Stomach (tissue), 8 donors: ENCODE measurements at regions not wholly inside any gene's neighbourhood (a gene's known extent, or its start where the extent isn't known, plus 50 kb on each side); places are given as distances from the start of the nearest gene placed in this dataset.
A peak's percentile ranks its signal among the peaks of the same experiment; 100 is the strongest.

ENCODE experiments used
- DNase-seq, 2 donors: peaks; one replicate each; pipeline versions ENCODE4 v3.0.0 to v3.0.0-alpha.2; 2013 to 2019
- H3K27ac ChIP-seq, 5 donors: fragments of 200-600 bp in 4 of 5; sonication (generic) in 4 of 5; one replicate each; pipeline ENCODE4 v1.5.1; 2013 to 2019; ENCODE audit warnings: mild to moderate bottlenecking in 1 of 5, moderate library complexity in 1 of 5
- H3K27me3 ChIP-seq, 3 donors: fragments of 200-600 bp; sonication (generic); one replicate each; pipeline ENCODE4 v1.5.1; 2017 to 2019; ENCODE audit warnings: mixed run types in 1 of 3
- H3K36me3 ChIP-seq, 4 donors: fragments of 200-600 bp; sonication (generic); 1 replicate in 3 of 4; 2 replicates in 1 of 4; pipeline ENCODE4 v1.5.1; 2016 to 2019
- H3K4me1 ChIP-seq, 4 donors: fragments of 200-600 bp; sonication (generic); one replicate each; pipeline ENCODE4 v1.5.1; 2016 to 2019
- H3K4me3 ChIP-seq, 4 donors: fragments of 200-600 bp; sonication (generic) in 3 of 4; one replicate each; pipeline ENCODE4 v1.5.1; 2016 to 2019; ENCODE audit warnings: mild to moderate bottlenecking in 1 of 4
- H3K9me3 ChIP-seq, 4 donors: fragments of 200-600 bp; sonication (generic); one replicate each; pipeline ENCODE4 v1.5.1; 2016 to 2019
- EP300 ChIP-seq: sonication (generic); formaldehyde crosslinking; IDR thresholded peaks from one replicate; pipeline ENCODE4 v1.6.1; 2017; ENCODE audit warnings: antibody characterized with exemption
- POLR2A ChIP-seq, 4 donors: fragments of 450-650 bp; IDR thresholded peaks; one replicate each; pipeline ENCODE4 v1.6.1; 2016; ENCODE audit warnings: antibody characterized with exemption in 4 of 4, control low read depth in 2 of 4, mild to moderate bottlenecking in 1 of 4, moderate library complexity in 1 of 4
- POLR2AphosphoS5 ChIP-seq, 3 donors: sonication (generic); formaldehyde crosslinking; IDR thresholded peaks; one replicate each; pipeline ENCODE4 v1.6.1; 2016; ENCODE audit warnings: antibody characterized with exemption in 3 of 3
- WGBS, 5 donors: extraction: QIAGEN DNeasy Blood & Tissue Kit in 3 of 5; methylation state at CpG; one replicate each; pipeline versions ENCODE4 v1.1.5 to v1.1.7; 2013 to 2018; 5-methylcytosine and 5-hydroxymethylcytosine counted together
- intact Hi-C: fragments of 100-400 bp; cut with DNase I; formaldehyde crosslinking; loops from one replicate; pipeline ENCODE4 v1.15.1; 2023; ENCODE audit warnings: low total_unique reads
- TF ChIP-seq, protein P1 (sequence below), 7 experiments: fragments of 450-650 bp in 4 of 7; fragments of 200-600 bp in 3 of 7; sonication (generic) in 3 of 7; IDR thresholded peaks; one replicate each; pipeline ENCODE4 v1.5.1; 2016 to 2019; ENCODE audit warnings: antibody characterized with exemption in 7 of 7, control low read depth in 2 of 7, mild to moderate bottlenecking in 1 of 7
- donor health status: healthy with polysubstance abuse.
- donor health status: Bipolar disorder and iron deficiency.
- donor health status: healthy.

DNA sequence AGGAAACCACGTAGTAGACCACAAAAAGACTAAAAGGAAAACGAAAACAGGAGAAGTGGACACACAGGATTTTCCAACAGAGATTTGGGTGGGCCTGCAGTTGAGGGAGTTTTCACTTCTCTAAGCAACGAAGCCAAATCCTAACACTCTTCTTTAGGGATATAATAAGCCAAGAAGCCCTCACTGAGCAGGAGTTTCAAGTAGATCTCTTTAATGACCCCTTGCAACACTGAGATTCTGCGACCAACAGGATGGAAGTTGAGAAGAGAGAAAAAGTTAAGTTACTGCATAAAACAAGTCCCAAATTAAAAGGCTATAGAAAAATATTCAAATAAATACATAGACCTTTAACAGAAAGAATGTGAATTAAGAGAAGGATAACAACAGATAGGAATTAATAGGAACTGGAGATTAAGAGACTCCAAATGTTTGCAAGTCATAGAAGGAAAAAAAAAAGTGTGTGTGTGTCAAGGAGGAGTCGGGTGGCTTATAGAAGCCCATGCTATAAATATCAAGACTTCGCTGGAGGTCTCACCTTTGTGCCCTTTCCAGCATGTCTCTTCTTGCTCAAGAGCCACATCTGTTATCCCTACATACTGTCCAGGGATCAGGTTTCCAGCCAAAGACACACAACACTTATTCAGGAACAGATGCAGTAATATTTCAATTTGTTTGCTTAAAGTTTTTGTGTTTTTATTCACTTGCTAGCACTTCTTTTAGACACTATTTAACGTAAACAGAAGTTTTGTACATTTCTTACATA is 69.4 kb upstream of the ARHGAP28 start:
- Histone ChIP-seq H3K9me3 (no peaks in the 10 kb centered on the region), H3K36me3 (no peaks in the 10 kb centered on the region), H3K27me3 (no peaks in the 10 kb centered on the region), H3K4me3 (no peak overlapping the region), H3K4me1 (no peaks in the 10 kb centered on the region), H3K27ac (no peak overlapping the region)
- DNase-seq = peak in 1 of 2 donors; percentile 29
- TF ChIP-seq EP300 (no peak), POLR2A (IDR thresholded peaks at IDR 0.05) (no peak), POLR2AphosphoS5 (IDR thresholded peaks at IDR 0.05) (no peak)
- TF ChIP-seq, protein P1, sequence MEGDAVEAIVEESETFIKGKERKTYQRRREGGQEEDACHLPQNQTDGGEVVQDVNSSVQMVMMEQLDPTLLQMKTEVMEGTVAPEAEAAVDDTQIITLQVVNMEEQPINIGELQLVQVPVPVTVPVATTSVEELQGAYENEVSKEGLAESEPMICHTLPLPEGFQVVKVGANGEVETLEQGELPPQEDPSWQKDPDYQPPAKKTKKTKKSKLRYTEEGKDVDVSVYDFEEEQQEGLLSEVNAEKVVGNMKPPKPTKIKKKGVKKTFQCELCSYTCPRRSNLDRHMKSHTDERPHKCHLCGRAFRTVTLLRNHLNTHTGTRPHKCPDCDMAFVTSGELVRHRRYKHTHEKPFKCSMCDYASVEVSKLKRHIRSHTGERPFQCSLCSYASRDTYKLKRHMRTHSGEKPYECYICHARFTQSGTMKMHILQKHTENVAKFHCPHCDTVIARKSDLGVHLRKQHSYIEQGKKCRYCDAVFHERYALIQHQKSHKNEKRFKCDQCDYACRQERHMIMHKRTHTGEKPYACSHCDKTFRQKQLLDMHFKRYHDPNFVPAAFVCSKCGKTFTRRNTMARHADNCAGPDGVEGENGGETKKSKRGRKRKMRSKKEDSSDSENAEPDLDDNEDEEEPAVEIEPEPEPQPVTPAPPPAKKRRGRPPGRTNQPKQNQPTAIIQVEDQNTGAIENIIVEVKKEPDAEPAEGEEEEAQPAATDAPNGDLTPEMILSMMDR (IDR thresholded peaks at IDR 0.05) = no peak
- intact Hi-C loops = no loop called here
- WGBS, 5 donors = 61 to 71% (median 65%) methylated on average over 7 of the region's 7 CpGs

DNA sequence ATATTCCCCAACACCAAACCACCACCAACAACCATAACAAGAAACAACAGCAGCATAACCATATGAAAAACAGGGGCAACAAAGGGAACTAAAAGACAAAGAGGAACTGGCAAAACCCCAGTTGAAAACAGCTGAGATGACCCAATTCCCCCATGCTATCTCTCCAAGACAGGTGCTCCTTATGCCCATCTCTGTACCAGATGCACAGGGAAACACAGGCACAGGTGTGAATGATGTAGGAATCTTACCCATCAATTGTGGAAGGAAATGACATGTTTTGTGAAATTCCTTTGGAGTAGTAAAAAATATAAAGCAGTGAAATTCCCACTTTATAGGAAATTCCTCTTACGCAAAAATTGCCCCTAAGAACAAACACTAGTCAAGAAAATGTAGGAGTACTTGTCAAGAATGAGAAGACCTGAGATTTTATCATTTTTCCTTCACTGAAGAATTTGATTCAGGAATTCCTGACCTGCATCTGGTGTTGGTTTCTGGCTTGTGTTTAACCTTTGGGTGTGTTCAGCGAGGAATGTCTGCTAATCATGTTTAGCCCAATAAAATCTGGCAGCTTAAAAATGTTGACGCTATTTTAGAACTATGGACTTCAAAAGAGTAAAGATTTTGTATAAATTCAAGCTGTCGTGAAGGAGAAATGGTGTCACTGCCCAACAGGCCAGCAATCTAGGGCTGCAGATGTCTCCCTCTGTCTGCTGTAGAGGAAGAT is 67.7 kb upstream of the ARHGAP28 start:
- no peak for DNase-seq
- no peak overlapping the region for H3K27ac ChIP-seq
- H3K36me3 ChIP-seq = no peaks in the 10 kb centered on the region
- H3K27me3 ChIP-seq = no peaks in the 10 kb centered on the region
- WGBS, 5 donors = 30 to 43% (median 36%) methylated on average over 4 of the region's 4 CpGs
- H3K4me1 ChIP-seq = no peaks in the 10 kb centered on the region
- no peaks in the 10 kb centered on the region for H3K9me3 ChIP-seq
- intact Hi-C loops = no loop called here
- TF ChIP-seq, protein P1 (IDR thresholded peaks at IDR 0.05) = no peak
- TF ChIP-seq POLR2A (IDR thresholded peaks at IDR 0.05) = no peak
- TF ChIP-seq POLR2AphosphoS5 (IDR thresholded peaks at IDR 0.05) = no peak
- TF ChIP-seq EP300 = no peak
- H3K4me3 ChIP-seq = no peak overlapping the region

DNA sequence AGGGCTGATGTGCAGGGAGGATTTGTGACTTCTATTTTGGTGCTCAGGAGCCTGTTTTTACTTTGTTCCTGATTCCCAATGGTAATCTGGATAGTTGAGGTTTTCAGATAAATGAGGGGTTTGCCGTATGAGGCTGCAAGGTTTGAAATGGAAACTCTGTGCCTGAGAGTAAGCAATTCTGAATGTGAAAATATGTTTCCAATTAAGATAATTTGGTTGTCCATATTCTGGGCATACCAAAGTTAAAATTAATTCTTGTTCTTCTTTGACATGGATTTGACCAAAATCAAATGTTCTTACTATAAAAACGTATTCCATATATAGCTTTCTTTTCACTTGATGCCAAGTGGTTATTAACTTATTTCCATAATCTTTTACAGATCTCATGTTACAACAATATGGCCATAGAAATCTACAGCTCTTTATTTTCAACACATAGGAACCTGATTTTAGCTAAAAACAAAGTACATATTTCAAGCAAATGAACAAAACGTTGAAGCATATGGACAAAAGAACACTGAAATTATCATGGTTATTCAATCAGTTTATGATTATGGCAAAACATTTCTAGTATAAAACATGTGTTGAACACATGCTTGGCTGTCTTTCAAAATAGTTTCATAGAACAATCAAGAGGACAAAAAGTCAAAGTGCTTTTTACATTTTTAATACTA is 63.4 kb upstream of the ARHGAP28 start:
- Histone ChIP-seq H3K9me3 (no peaks in the 10 kb centered on the region), H3K4me3 (no peak overlapping the region), H3K27me3 (no peaks in the 10 kb centered on the region), H3K27ac (no peak overlapping the region), H3K36me3 (no peaks in the 10 kb centered on the region), H3K4me1 (no peaks in the 10 kb centered on the region)
- no peak for DNase-seq
- no peak for TF ChIP-seq POLR2AphosphoS5 (IDR thresholded peaks at IDR 0.05)
- TF ChIP-seq, protein P1 (IDR thresholded peaks at IDR 0.05) = no peak
- no peak for TF ChIP-seq EP300
- TF ChIP-seq POLR2A (IDR thresholded peaks at IDR 0.05) = no peak
- 54 to 82% (median 73%) methylated on average over 3 of the region's 3 CpGs for WGBS, 5 donors
- intact Hi-C loops = no loop called here

DNA sequence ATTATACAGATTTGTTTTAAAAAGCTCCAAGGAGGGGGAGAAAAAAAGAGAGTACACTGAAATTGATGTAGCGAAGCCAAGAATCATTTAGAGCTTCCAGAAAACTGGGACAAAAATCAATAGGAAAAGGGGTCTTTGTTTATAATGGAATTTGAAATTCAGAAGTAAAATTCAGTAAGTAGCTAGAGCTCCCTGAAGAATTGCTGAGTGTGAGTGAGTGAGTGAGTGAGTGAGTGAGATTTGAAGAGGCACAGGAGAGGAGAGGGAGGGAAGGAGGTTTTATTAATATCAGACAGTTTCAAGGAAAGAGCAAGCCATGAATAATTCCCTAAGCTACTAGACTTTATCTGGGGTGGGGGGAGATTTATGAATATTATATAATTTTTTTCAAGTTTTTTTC is 60.7 kb upstream of the ARHGAP28 start:
- H3K36me3 ChIP-seq = no peaks in the 10 kb centered on the region
- intact Hi-C loops = no loop called here

More for the DNA sequence above, 60.7 kb upstream of the ARHGAP28 start:
- Histone ChIP-seq H3K9me3 (no peaks in the 10 kb centered on the region), H3K4me3 (no peak overlapping the region), H3K27ac (no peak overlapping the region), H3K27me3 (no peaks in the 10 kb centered on the region), H3K4me1 (no peaks in the 10 kb centered on the region)
- TF ChIP-seq POLR2AphosphoS5 (IDR thresholded peaks at IDR 0.05) = no peak
- 86 to 100% (median 93%) methylated on average over 1 of the region's 1 CpG for WGBS, 5 donors
- no peak for DNase-seq
